Naive B cell (primary cell): ENCODE measurements at regions not wholly inside any gene's neighbourhood (a gene's known extent, or its start where the extent isn't known, plus 50 kb on each side); places are given as distances from the start of the nearest gene placed in this dataset.

Experiments
- ATAC-seq, 2 donors: fragments of 150-1000 bp; cut with Tn5 transposase; 2 replicates each; pipeline ENCODE4 v1.10.0; 2021; ENCODE audit warnings: low read depth in 2 of 2, mild to moderate bottlenecking in 2 of 2, moderate library complexity in 2 of 2
- DNase-seq: peaks from one replicate; pipeline ENCODE4 v3.0.0; 2022
- H3K27ac Mint-ChIP-seq, 6 donors: one replicate each; pipeline ENCODE4 v1.8.0; 2020 to 2022; ENCODE audit warnings: mild to moderate bottlenecking in 6 of 6, mixed read lengths in 6 of 6, moderate library complexity in 5 of 6, inconsistent platforms in 2 of 6
- H3K27me3 Mint-ChIP-seq, 3 donors: one replicate each; pipeline ENCODE4 v1.8.0; 2021 to 2022; ENCODE audit warnings: mixed read lengths in 3 of 3, mild to moderate bottlenecking in 1 of 3
- H3K36me3 Mint-ChIP-seq, 2 donors: one replicate each; pipeline ENCODE4 v1.8.0; 2020 to 2022; ENCODE audit warnings: mixed read lengths in 2 of 2, inconsistent platforms in 1 of 2, mild to moderate bottlenecking in 1 of 2
- H3K4me1 Mint-ChIP-seq, 3 donors: one replicate each; pipeline ENCODE4 v1.8.0; 2020 to 2022; ENCODE audit warnings: mixed read lengths in 3 of 3, inconsistent platforms in 1 of 3, mild to moderate bottlenecking in 1 of 3, moderate library complexity in 1 of 3
- H3K4me3 Mint-ChIP-seq, 8 donors: one replicate each; pipeline ENCODE4 v1.8.0; 2020 to 2022; ENCODE audit warnings: mild to moderate bottlenecking in 8 of 8, mixed read lengths in 8 of 8, moderate library complexity in 8 of 8, inconsistent platforms in 2 of 8
- H3K9me3 Mint-ChIP-seq, 7 donors: one replicate each; pipeline ENCODE4 v1.8.0; 2020 to 2022; ENCODE audit warnings: mixed read lengths in 7 of 7, mild to moderate bottlenecking in 5 of 7, inconsistent platforms in 2 of 7, moderate library complexity in 1 of 7

- DNase-seq (no peak), ATAC-seq (no peak)
- peak overlapping the region in 1 of 6 donors; percentile 21 for H3K27ac Mint-ChIP-seq
- no peaks in the 10 kb centered on the region for H3K36me3 Mint-ChIP-seq
- no peak overlapping the region for H3K4me3 Mint-ChIP-seq
- no peaks in the 10 kb centered on the region for H3K9me3 Mint-ChIP-seq
- H3K27me3 Mint-ChIP-seq = no peaks in the 10 kb centered on the region
- peaks cover 0 to 4% (median 0%) of the 10 kb centered on the region in 3 donors for H3K4me1 Mint-ChIP-seq
Observed at GRCh38 chr6:143621876-143622605, 55.7 kb upstream of the PHACTR2 start.

- Mint-ChIP-seq H3K27me3 (no peaks in the 10 kb centered on the region), H3K4me1 (peaks cover 0 to 4% (median 0%) of the 10 kb centered on the region in 3 donors), H3K36me3 (no peaks in the 10 kb centered on the region), H3K4me3 (no peak overlapping the region), H3K27ac (peak overlapping the region in 1 of 6 donors; percentile 21), H3K9me3 (no peaks in the 10 kb centered on the region)
- DNase-seq (no peak), ATAC-seq (no peak)
Observed at GRCh38 chr6:143621159-143621873, 56.4 kb upstream of the PHACTR2 start.

- DNase-seq = no peak
- Mint-ChIP-seq H3K4me1 (peaks cover 0 to 4% (median 0%) of the 10 kb centered on the region in 3 donors), H3K27ac (peak overlapping the region in 1 of 6 donors; percentile 18), H3K36me3 (no peaks in the 10 kb centered on the region), H3K27me3 (no peaks in the 10 kb centered on the region), H3K4me3 (no peak overlapping the region), H3K9me3 (no peaks in the 10 kb centered on the region)
- no peak for ATAC-seq
Observed at GRCh38 chr6:143620447-143620846, 57.3 kb upstream of the PHACTR2 start.

GRCh38 chr6:143619824-143620401 lies 57.9 kb upstream of the PHACTR2 start:
- Mint-ChIP-seq H3K9me3 (no peaks in the 10 kb centered on the region), H3K27ac (no peak overlapping the region), H3K4me1 (peaks cover 0 to 4% (median 3%) of the 10 kb centered on the region in 3 donors)

GRCh38 chr6:143616741-143617140 lies 61.0 kb upstream of the PHACTR2 start:
- ATAC-seq (no peak), DNase-seq (no peak)
- Mint-ChIP-seq H3K27ac (no peak overlapping the region), H3K4me1 (peaks cover 10 to 17% (median 11%) of the 10 kb centered on the region in 3 donors), H3K9me3 (no peaks in the 10 kb centered on the region), H3K36me3 (no peaks in the 10 kb centered on the region), H3K27me3 (no peaks in the 10 kb centered on the region), H3K4me3 (no peak overlapping the region)

More at GRCh38 chr6:143619824-143620401, 57.9 kb upstream of the PHACTR2 start:
- no peak for ATAC-seq
- Mint-ChIP-seq H3K36me3 (no peaks in the 10 kb centered on the region), H3K4me3 (no peak overlapping the region), H3K27me3 (no peaks in the 10 kb centered on the region)
- no peak for DNase-seq

GRCh38 chr6:143615785-143616184 lies 62.0 kb upstream of the PHACTR2 start:
- ATAC-seq (no peak), DNase-seq (no peak)
- H3K4me3 Mint-ChIP-seq = no peak overlapping the region
- H3K4me1 Mint-ChIP-seq = peaks cover 10 to 17% (median 16%) of the 10 kb centered on the region in 3 donors
- H3K9me3 Mint-ChIP-seq = peaks cover 0 to 2% (median 0%) of the 10 kb centered on the region in 7 donors
- no peaks in the 10 kb centered on the region for H3K36me3 Mint-ChIP-seq
- H3K27me3 Mint-ChIP-seq = no peaks in the 10 kb centered on the region
- no peak overlapping the region for H3K27ac Mint-ChIP-seq

- H3K4me1 Mint-ChIP-seq = peaks cover 10 to 17% (median 16%) of the 10 kb centered on the region in 3 donors
- H3K27ac Mint-ChIP-seq = no peak overlapping the region
- no peaks in the 10 kb centered on the region for H3K27me3 Mint-ChIP-seq
- DNase-seq = no peak
- peak overlapping the region in 3 of 8 donors; percentile 27 to 41 (median 35) for H3K4me3 Mint-ChIP-seq
- H3K9me3 Mint-ChIP-seq = peaks cover 0 to 2% (median 0%) of the 10 kb centered on the region in 7 donors
- ATAC-seq = peak in 1 of 2 donors; percentile 45
- no peaks in the 10 kb centered on the region for H3K36me3 Mint-ChIP-seq
Observed at GRCh38 chr6:143614235-143614634, 63.5 kb upstream of the PHACTR2 start.

GRCh38 chr6:143613749-143614148 lies 64.0 kb upstream of the PHACTR2 start:
- Mint-ChIP-seq H3K4me1 (peaks cover 9 to 17% (median 16%) of the 10 kb centered on the region in 3 donors), H3K27ac (no peak overlapping the region), H3K27me3 (no peaks in the 10 kb centered on the region), H3K9me3 (peaks cover 0 to 2% (median 0%) of the 10 kb centered on the region in 7 donors), H3K36me3 (no peaks in the 10 kb centered on the region), H3K4me3 (peak overlapping the region in 3 of 8 donors; percentile 4 to 35 (median 25))
- DNase-seq (no peak), ATAC-seq (no peak)

GRCh38 chr6:143612186-143612585 lies 65.6 kb upstream of the PHACTR2 start:
- Mint-ChIP-seq H3K36me3 (no peaks in the 10 kb centered on the region), H3K4me1 (peaks cover 7 to 17% (median 16%) of the 10 kb centered on the region in 3 donors), H3K27me3 (no peaks in the 10 kb centered on the region), H3K4me3 (no peak overlapping the region), H3K9me3 (peaks cover 0 to 2% (median 0%) of the 10 kb centered on the region in 7 donors), H3K27ac (no peak overlapping the region)
- DNase-seq (no peak), ATAC-seq (no peak)

GRCh38 chr6:143611580-143611979 lies 66.2 kb upstream of the PHACTR2 start:
- no peaks in the 10 kb centered on the region for H3K27me3 Mint-ChIP-seq
- no peak overlapping the region for H3K27ac Mint-ChIP-seq
- peaks cover 7 to 17% (median 16%) of the 10 kb centered on the region in 3 donors for H3K4me1 Mint-ChIP-seq
- no peaks in the 10 kb centered on the region for H3K36me3 Mint-ChIP-seq
- DNase-seq (no peak), ATAC-seq (no peak)
- H3K9me3 Mint-ChIP-seq = peaks cover 0 to 2% (median 0%) of the 10 kb centered on the region in 7 donors
- no peak overlapping the region for H3K4me3 Mint-ChIP-seq

GRCh38 chr6:143609972-143610371 lies 67.8 kb upstream of the PHACTR2 start:
- H3K27ac Mint-ChIP-seq = no peak overlapping the region
- no peaks in the 10 kb centered on the region for H3K36me3 Mint-ChIP-seq
- ATAC-seq (no peak), DNase-seq (no peak)
- H3K9me3 Mint-ChIP-seq = peaks cover 0 to 2% (median 0%) of the 10 kb centered on the region in 7 donors
- H3K4me1 Mint-ChIP-seq = peaks cover 7 to 16% (median 14%) of the 10 kb centered on the region in 3 donors
- no peaks in the 10 kb centered on the region for H3K27me3 Mint-ChIP-seq
- no peak overlapping the region for H3K4me3 Mint-ChIP-seq

- peaks cover 0 to 2% (median 0%) of the 10 kb centered on the region in 7 donors for H3K9me3 Mint-ChIP-seq
- H3K27me3 Mint-ChIP-seq = no peaks in the 10 kb centered on the region
- DNase-seq (no peak), ATAC-seq (no peak)
- no peak overlapping the region for H3K27ac Mint-ChIP-seq
- no peaks in the 10 kb centered on the region for H3K36me3 Mint-ChIP-seq
- H3K4me1 Mint-ChIP-seq = peaks cover 4 to 13% (median 11%) of the 10 kb centered on the region in 3 donors
- no peak overlapping the region for H3K4me3 Mint-ChIP-seq
Observed at GRCh38 chr6:143609501-143609900, 68.3 kb upstream of the PHACTR2 start.

- Mint-ChIP-seq H3K4me3 (no peak overlapping the region), H3K27ac (no peak overlapping the region), H3K9me3 (peaks cover 0 to 2% (median 0%) of the 10 kb centered on the region in 7 donors), H3K36me3 (no peaks in the 10 kb centered on the region), H3K4me1 (peaks cover 0 to 7% (median 5%) of the 10 kb centered on the region in 3 donors), H3K27me3 (no peaks in the 10 kb centered on the region)
- DNase-seq (no peak), ATAC-seq (no peak)
Observed at GRCh38 chr6:143608906-143609305, 68.9 kb upstream of the PHACTR2 start.
